HepG2 (cell line): ENCODE measurements at regions not wholly inside any gene's neighbourhood (a gene's known extent, or its start where the extent isn't known, plus 50 kb on each side); places are given as distances from the start of the nearest gene placed in this dataset.

Experiments used
- CEBPB ChIP-seq: IDR thresholded peaks from 2 replicates; pipeline ENCODE4 v1.6.1; 2011; ENCODE audit warnings: low read depth, low read length, improper control_type of control experiment, borderline replicate concordance
- GABPB1 ChIP-seq: IDR thresholded peaks from 2 replicates; pipeline ENCODE4 v1.6.1; 2016; ENCODE audit warnings: mild to moderate bottlenecking, missing genetic modification reagents, moderate library complexity, missing compliant biosample characterization
- GRHL1 ChIP-seq: sonication (generic); formaldehyde crosslinking; conservative IDR thresholded peaks from 2 replicates; pipeline ENCODE4 v1.8.0; 2022; ENCODE audit warnings: missing genetic modification reagents
- IKZF1 ChIP-seq: fragments of 450-650 bp; IDR thresholded peaks from 2 replicates; pipeline ENCODE4 v1.7.1; 2016
- KLF11 ChIP-seq: IDR thresholded peaks from 2 replicates; pipeline ENCODE4 v1.6.1; 2016; ENCODE audit warnings: missing compliant biosample characterization
- KLF13 ChIP-seq: sonication (generic); formaldehyde crosslinking; IDR thresholded peaks from 2 replicates; pipeline ENCODE4 v1.4.0; 2020; ENCODE audit warnings: mild to moderate bottlenecking, missing genetic modification reagents
- NR2F1 ChIP-seq, 2 experiments: fragments of 450-650 bp in 1 of 2; formaldehyde crosslinking in 1 of 2; IDR thresholded peaks; 2 replicates each; pipeline versions ENCODE4 v1.5.0 to v1.6.1; 2016 to 2020; ENCODE audit warnings: mild to moderate bottlenecking in 1 of 2, missing compliant biosample characterization in 1 of 2, missing genetic modification reagents in 1 of 2, moderate library complexity in 1 of 2
- NR2F6 ChIP-seq, 2 experiments: IDR thresholded peaks; 2 replicates each; pipeline ENCODE4 v1.6.1; 2016; ENCODE audit warnings: antibody characterized with exemption in 1 of 2, mild to moderate bottlenecking in 1 of 2
- POLR2AphosphoS5 ChIP-seq: IDR thresholded peaks from 2 replicates; pipeline ENCODE4 v1.6.1; 2012; ENCODE audit warnings: low read depth, low read length
- ZMYM2 ChIP-seq: sonication (generic); formaldehyde crosslinking; IDR thresholded peaks from 2 replicates; pipeline ENCODE4 v1.8.0; 2022; ENCODE audit warnings: mild to moderate bottlenecking, missing genetic modification reagents
- ZMYM3 ChIP-seq: sonication (generic); formaldehyde crosslinking; IDR thresholded peaks from 2 replicates; pipeline ENCODE4 v1.5.1; 2020; ENCODE audit warnings: mild to moderate bottlenecking, missing genetic modification reagents
- ZNF138 ChIP-seq: sonication (generic); formaldehyde crosslinking; IDR thresholded peaks from 2 replicates; pipeline ENCODE4 v1.5.0; 2020; ENCODE audit warnings: mild to moderate bottlenecking, low read depth, missing genetic modification reagents
- ZNF354B ChIP-seq: sonication (generic); formaldehyde crosslinking; IDR thresholded peaks from 2 replicates; pipeline ENCODE4 v1.8.0; 2022; ENCODE audit warnings: mild to moderate bottlenecking, missing genetic modification reagents
- ZNF629 ChIP-seq: sonication (generic); formaldehyde crosslinking; conservative IDR thresholded peaks from 2 replicates; pipeline ENCODE4 v1.5.0; 2020; ENCODE audit warnings: missing genetic modification reagents
- TF ChIP-seq, protein P1 (sequence below): fragments of 450-650 bp; IDR thresholded peaks from 2 replicates; pipeline ENCODE4 v1.6.1; 2017; ENCODE audit warnings: mild to moderate bottlenecking
- TF ChIP-seq, protein P2 (sequence below): sonication (generic); formaldehyde crosslinking; IDR thresholded peaks from 2 replicates; pipeline ENCODE4 v1.8.1; 2023; ENCODE audit warnings: mild to moderate bottlenecking, missing genetic modification reagents

GRCh38 chr18:46331316-46331715, 227.1 kb downstream of the HAUS1 start (continued):
- TF ChIP-seq, protein P1, sequence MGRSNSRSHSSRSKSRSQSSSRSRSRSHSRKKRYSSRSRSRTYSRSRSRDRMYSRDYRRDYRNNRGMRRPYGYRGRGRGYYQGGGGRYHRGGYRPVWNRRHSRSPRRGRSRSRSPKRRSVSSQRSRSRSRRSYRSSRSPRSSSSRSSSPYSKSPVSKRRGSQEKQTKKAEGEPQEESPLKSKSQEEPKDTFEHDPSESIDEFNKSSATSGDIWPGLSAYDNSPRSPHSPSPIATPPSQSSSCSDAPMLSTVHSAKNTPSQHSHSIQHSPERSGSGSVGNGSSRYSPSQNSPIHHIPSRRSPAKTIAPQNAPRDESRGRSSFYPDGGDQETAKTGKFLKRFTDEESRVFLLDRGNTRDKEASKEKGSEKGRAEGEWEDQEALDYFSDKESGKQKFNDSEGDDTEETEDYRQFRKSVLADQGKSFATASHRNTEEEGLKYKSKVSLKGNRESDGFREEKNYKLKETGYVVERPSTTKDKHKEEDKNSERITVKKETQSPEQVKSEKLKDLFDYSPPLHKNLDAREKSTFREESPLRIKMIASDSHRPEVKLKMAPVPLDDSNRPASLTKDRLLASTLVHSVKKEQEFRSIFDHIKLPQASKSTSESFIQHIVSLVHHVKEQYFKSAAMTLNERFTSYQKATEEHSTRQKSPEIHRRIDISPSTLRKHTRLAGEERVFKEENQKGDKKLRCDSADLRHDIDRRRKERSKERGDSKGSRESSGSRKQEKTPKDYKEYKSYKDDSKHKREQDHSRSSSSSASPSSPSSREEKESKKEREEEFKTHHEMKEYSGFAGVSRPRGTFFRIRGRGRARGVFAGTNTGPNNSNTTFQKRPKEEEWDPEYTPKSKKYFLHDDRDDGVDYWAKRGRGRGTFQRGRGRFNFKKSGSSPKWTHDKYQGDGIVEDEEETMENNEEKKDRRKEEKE = no peak
- TF ChIP-seq GRHL1 (CRISPR knock-in tag) (no peak), NR2F1 (CRISPR knock-in tag; IDR thresholded peaks at IDR 0.05) (0 out of 4 replicates have a peak, but pooled peaks of 1 of the 2 experiments have one; percentile 27), ZNF629 (CRISPR knock-in tag) (peak; percentile 90), GABPB1 (CRISPR knock-in tag) (no peak), ZMYM3 (peak; percentile 45; the same call in 1 of the 2 replicates), KLF11 (no peak), KLF13 (CRISPR knock-in tag) (no peak), CEBPB (peak; percentile 47; the same call in 1 of the 2 replicates), POLR2AphosphoS5 (no peak), ZMYM2 (CRISPR knock-in tag) (peak; percentile 32; the same call in 1 of the 2 replicates), ZNF138 (CRISPR knock-in tag) (no peak), NR2F6 (IDR thresholded peaks at IDR 0.05) (0 out of 2 replicates have a peak, but pooled peaks have one; percentile 9), NR2F6 (CRISPR knock-in tag; IDR thresholded peaks at IDR 0.05) (no peak), IKZF1 (no peak), ZNF354B (CRISPR knock-in tag) (no peak)
- TF ChIP-seq, protein P2, sequence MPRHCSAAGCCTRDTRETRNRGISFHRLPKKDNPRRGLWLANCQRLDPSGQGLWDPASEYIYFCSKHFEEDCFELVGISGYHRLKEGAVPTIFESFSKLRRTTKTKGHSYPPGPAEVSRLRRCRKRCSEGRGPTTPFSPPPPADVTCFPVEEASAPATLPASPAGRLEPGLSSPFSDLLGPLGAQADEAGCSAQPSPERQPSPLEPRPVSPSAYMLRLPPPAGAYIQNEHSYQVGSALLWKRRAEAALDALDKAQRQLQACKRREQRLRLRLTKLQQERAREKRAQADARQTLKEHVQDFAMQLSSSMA (CRISPR knock-in tag) = no peak
